NCI-H1930 (cell line): ENCODE measurements at regions not wholly inside any gene's neighbourhood (a gene's known extent, or its start where the extent isn't known, plus 50 kb on each side); places are given as distances from the start of the nearest gene placed in this dataset.
"Not testable (repeated sequence)": the region's sequence is repeated elsewhere in the genome, so short reads cannot be mapped to it uniquely, and the experiment has no call there.

Experiments used
- DNase-seq, 2 experiments: peaks; one replicate each; lab custom pipeline; 2025; lab: John Stamatoyannopoulos, UW

DNA sequence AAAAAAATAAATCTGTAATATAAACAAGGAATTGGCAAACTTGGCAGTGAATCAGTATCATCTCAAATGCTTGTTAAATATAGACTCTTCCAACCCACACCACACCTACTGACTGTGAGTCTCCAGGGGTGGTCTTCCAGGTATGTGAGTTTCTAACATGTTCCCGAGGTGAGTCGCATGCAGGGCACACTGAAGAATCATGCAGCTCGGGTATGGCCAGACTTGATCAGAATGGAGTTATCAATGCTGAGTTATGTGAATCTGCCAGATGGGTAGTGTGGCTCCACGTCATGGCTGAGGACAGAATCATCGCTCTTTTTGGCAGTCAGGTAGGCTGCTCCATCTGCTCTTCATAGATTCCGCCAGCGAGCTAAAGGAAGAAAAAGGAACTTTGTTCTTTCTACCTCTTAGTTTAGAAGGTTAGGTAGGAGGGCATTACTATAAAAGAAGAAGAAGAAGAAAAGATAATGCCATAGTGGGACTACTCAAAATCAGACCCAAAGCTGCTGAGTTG lies 1279.7 kb upstream of the ZEB2 start:
- no peak for DNase-seq

DNA sequence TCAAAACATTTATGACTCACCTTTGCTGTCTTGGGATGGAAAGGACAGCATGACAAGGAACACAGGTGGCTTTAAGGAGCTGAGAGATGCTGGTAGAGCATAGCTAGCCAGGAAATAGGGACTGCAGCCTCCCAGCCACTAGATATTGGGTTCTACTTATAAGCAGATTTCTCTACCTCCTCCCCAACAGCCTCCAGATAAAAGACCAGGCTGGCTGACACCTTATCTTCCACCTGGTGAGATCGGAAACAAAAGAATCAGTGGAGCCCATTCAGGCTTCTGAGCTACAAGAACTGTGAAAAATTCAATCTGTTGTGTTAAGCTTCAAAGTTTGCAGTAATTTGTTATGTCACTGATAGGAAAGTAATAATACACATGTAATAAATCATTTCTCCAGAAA lies 1278.5 kb upstream of the ZEB2 start:
- DNase-seq: no peak

DNA sequence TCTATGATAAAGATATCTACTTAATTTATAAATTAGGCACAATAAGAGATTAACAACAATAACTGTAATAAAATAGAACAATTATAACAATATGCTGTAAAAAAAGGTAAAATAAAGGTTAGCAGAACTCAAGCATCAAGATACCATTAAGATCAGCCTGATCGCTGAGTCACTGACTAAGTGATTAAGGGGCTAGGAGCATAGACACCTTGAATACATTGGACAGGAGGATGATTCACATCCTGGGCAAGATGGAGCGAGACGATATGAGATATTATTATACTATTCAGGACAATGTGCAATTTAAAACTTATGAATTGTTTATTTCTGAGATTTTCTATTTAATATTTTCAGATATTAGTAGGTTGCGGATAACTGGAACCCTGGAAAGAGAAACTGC lies 1277.8 kb upstream of the ZEB2 start:
- DNase-seq: no peak

DNA sequence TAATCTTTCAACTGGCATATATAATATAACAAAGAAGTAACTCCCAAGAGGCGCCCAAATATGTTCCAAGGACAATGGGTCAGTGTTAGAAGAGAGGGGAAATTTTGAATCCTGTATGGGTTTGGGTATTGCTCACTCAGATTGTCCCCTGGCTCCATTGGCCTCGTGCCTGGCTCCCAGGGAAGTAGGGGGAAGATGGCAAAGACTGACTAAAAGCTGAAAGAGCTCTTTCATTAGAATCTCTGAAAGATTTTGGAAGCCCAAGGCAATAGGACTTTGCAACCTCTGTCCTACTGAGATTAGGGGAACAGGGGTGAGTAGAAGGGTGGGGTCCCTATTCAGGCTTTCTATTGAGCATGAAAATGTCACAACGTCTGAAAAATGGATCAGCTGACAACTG lies 1272.8 kb upstream of the ZEB2 start:
- no peak for DNase-seq

DNA sequence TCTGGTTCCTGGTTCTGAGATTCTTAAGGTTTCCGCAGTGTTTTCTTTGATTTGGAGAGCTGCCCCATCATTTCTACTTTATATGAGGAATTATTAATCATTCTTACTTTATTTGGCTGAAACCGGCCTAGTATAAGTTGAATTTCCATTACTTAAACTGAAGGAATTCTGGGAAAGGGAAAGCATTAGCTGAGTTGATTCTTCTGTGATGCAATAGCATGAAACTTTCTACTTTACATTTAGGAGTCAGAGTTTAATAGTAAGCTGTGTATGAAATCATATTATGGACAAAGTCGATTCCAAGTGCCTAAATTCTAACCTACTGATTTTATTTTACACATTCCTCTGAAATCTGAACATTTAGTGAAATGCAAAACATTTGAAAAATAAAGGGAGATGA lies 1269.7 kb upstream of the ZEB2 start:
- no peak for DNase-seq

DNA sequence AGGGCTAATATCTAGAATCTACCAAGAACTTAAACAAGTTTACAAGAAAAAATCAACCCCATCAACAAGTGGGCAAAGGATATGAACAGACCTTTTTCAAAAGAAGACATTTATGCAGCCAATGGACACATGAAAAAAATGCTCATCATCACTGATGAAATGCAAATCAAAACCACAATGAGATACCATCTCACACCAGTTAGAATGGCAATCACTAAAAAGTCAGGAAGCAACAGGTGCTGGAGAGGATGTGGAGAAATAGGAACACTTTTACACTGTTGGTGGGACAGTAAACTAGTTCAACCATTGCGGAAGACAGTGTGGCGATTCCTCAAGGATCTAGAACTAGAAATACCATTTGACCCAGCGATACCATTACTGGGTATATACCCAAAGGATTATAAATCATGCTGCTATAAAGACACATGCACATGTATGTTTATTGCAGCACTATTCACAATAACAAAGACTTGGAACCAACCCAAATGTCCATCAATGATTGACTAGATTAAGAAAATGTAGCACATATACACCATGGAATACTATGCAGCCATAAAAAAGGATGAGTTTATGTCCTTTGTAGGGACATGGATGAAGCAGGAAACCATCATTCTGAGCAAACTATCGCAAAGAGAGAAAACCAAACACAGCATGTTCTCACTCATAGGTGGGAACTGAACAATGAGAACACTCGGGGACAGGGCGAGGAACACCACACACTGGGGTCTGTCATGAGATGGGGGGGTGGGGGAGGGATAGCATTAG lies 1267.9 kb upstream of the ZEB2 start:
- not testable (repeated sequence) for DNase-seq

DNA sequence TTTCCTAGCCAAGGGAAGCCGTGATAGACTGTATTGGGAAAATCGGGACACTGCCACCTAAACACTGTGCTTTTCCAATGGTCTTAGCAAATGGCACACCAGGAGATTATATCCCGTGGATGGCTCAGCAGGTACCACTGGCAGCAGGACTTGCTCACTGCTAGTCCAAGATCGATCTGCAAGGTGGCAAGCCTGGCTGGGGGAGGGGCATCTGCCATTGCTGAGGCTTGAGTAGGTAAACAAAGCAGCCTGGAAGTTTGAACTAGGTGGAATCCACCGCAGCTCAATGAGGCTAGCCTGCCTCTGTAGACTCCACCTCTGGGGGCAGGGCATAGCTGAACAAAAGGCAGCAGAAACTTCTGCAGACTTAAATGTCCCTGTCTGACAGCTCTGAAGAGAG lies 1262.7 kb upstream of the ZEB2 start:
- DNase-seq: not testable (repeated sequence)

DNA sequence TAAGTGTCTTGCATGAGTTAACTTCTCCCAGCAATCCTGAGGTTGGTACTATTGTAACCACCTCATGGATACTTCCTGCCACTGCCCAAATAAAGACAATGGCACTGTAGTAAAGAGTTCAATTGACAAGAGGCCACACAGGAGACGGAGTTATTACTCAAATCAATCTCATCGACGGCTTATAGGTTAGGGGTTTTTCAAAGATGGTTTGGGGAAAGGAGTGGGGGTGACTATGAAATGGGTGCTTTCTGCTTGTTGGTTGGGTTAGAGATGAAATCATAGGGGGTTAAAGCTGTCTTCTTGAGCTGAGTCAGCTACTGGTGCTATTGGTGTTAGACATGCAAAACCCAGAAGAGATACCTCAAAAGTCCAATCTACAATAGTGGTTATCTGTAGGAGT lies 1258.0 kb upstream of the ZEB2 start:
- DNase-seq: no peak

DNA sequence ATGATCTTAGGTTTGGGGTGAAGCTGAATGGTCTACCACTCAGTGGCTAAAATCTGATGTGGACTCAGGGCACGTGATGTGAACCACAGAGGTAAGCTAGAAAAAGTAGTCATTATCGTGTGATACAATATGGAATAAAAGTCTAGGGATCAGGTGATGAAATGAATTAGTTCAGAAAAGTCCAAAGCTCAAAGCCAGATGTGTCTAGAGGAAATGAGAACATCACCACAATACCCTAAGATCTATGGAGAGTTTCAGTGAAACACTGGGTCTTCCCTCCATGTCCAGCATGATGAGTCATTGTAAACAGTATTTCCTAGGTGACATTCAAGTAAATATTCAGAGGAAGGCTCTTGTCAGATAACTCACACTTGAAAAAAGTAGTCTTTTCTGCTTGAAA lies 1257.4 kb upstream of the ZEB2 start:
- no peak for DNase-seq

DNA sequence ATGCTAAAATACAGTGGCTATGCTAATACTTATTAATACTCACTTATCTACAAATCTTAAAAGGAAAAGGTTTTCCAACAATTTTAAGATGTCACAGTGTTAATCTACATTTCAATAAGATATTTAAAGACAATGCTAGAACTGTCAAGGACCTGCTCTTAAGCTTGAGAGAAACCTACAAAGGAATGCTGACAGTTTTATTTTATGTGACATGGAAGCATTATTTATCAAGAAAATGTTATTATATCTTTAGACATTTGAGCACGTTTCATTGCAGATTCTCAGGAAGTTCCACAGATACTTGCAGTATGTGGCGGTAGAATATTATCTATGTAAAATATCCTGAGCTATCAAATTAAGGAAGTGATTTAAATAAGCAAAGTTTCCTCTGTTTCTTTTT lies 1255.7 kb upstream of the ZEB2 start:
- DNase-seq: no peak

DNA sequence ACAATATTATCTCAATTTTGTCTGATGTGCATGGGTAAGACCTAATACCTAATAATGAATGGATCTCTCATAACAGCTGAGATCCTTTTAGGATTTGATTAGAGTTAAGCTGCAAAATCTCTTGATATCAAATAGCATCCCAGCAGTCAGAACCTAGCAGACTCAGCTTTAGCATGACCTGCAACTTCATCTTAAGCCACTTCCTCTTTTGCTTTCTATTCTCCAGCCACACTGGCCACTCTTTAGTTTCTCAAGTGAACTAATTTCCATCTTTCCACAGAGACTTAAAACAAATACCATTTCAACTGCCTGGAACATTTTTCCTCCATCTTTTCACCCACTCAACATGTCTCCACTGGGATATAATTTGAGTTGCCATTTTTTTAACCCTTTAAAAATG lies 1251.6 kb upstream of the ZEB2 start:
- DNase-seq: no peak

DNA sequence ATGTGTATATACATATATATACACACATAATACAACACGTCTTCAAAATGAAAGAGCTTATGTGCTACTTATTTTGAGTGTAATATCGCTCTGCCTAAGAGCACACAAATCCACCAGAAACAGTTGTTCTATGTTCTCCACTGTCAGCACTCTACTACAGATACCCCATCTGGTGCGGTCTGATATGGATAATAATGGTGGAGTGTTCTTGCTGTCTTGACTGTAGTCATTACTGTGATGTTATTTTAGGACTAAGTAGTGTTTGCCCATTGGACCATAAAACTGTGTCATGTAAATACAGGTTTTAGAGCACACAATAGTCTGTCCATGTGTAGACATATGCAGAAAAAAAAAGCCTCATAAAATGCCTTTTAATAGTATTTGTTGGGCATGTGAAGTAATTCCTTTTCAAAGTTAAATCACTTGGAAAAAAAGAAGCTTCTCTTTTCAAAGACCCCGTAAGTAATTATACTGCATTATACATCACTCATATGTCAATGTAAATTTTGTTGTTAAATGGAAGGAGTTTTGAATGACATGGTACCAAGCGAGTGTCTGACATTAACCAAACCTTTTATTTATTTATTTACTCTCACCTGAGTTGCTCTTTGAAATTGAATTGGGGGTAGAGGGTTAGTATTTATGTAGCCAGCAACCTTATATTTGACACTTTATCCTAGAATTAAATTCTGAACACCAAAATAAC lies 1249.2 kb upstream of the ZEB2 start:
- DNase-seq: no peak

DNA sequence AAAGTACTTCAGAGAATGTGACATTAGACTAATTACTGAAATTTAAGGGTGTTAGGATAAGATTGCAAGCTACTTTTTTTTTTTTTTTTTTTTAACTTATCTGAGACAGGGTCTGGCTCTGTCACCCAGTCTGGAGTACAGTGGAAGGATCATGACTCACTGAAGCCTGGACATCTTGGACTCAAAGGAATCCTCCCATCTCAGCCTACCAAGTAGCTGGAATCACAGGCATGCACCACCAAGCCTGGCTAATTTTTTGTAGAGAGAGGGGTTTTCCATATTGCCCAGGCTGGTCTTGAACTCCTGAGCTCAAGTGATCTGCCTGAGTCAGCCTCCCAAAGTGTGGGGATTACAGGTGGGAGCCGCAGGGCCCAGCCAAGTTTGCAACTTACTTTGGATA lies 1246.0 kb upstream of the ZEB2 start:
- no peak for DNase-seq

DNA sequence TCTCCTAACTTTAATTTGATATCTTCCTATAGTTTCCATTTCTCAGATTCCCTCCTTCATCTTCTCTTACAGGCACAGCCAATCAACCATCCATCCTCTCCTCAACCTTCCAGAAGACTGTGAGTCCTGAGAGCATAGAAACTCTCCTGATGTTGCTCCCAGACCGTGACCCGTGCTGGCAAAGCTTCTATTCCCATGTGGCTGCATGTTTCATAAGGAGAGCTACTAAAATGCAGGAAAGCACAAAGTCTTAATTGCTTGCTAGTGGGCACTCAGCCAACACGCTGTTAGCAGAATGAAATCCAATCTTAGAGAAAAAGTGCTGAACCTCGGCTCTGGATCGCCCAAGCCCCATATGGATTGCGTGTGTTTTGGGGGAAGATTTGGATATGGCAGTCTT lies 1244.7 kb upstream of the ZEB2 start:
- no peak for DNase-seq

DNA sequence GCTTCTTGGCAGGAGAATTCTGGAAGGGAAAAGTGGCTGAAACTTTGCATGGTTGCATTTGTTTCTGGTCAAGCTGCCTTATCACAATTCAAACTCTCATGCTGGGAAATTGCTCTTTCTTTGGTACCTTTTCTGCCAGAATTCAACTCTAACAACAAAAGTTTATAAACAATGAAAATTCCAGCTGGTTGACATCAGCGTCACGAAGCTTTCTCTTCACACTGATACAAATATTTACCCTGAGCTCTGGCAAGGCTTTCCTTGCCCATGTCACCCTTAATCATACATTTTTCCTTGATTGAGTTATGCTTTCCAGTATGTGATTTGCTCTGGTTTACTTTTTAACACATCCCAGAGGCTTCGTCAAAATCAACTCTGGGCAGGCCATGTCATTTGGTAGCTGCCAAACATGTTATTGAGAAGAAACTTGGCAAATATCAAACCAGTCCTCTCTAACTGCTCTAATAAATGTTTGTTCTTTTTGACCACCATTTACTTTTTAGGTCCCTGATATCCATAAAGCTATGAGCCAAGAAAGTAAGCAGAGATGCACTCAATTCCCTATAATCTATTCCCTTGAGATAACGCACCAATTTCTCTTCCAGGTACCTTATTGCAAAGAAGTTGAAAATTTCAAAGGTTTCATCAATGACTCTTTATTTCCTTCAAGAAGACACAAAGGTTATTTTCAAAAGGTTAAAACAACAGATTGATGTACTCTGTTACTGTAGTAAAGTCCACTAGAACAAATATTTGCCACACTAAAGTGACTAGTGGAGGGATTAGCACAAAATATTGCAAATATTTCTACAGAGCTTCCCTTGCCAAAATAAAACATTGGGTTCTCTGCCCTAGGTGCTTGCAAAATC lies 1241.1 kb upstream of the ZEB2 start:
- no peak for DNase-seq

DNA sequence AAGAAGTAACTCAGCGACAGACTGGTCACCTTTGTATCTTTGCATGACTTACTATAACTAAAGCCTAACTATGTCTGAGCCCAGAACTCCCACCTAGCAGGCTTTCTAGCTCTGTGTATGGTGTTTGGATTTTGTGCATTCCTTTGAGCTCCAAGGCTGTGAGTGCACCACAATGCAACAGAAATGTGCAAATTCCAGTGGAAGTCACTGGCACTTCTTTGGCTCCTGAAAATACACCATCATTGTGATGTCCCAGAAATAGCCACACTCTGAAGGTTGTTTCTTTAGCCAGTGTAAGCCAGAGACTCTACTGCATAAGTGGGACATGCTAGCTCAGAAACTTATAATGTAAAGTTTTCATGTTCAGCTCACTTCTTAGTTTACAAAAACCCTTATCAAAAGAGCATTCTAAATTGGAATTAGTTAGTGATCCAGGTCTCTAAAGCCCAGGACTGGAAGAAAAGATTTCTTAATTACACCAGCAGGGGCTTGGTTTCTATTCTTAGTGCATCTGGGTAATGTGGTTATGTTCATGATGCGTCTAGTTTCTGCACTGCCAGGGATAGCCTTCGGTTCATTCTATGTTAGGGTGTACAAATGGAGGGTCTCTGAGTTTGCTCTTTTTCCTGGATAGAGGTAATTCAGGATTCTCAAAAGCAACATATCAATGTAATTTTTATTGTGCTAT lies 1239.5 kb upstream of the ZEB2 start:
- no peak for DNase-seq

DNA sequence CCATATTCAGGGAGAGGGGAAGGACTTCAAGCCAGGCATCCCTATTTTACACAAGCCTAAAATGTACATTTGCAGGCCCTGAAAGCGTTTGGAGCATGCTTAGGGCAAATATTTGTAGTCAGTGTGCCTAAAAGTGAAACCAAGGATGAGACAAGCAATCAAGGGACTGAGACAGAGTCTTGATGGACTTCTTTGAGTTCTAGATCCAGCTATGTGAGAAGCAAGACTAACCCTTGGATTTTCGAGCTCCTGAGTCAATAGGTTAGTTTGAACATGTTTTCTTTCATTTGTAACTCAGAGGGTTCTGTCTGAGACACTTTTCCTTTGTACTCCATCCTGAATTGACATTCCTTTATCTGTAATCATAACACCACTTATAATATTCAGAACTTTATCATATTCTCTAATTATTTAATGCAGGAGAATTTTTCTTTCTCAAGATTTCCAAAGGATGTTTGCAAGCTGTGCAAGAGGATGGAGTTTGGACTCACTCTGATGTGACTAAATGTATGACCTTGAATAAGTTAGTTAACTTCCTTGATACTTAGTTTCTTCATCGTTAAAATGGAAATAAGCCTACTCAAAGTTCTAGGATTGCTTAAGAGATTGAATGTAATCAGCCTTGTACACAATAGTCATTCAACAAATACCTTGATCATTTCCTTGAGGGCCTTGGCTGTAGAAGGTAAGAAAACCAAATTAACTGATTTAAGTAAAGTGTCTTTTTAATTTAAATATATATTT lies 1237.8 kb upstream of the ZEB2 start:
- no peak for DNase-seq

DNA sequence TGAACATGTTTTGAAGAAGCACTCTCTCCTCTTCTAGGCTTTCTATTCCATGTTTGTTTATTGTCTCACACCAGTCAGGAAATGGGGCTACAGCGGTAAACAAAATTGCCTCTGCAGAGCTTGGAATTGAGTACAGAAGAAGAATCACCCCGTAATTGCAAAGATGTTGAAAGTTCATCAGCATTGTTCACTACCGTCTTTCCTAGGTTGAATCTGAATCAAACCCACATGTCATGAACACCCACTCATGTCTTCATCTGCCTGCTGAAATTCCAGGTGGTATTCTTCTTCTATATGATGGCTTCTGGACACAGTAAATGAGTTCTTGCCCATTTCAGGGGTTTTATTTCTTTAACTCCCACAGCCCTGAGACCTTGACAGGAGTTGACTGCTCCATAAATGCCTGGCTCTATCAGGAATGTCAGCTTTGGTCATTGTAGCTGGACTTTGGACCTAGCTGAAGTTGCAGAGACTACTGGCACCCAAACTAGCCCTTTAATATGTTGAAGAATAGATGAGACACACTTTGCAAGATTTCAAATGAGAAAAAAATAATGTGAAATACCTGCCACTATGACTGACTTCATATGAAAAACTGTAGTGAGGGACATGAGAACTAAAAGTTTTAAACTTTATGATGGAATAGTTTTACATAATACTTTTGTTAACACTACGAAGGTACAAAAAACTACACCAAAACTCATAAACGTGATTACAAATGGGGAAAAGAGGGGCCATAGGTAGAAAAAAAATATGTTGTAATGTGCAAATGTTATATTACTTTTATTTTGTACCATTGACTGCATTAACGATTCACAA lies 1235.3 kb upstream of the ZEB2 start:
- DNase-seq: no peak

DNA sequence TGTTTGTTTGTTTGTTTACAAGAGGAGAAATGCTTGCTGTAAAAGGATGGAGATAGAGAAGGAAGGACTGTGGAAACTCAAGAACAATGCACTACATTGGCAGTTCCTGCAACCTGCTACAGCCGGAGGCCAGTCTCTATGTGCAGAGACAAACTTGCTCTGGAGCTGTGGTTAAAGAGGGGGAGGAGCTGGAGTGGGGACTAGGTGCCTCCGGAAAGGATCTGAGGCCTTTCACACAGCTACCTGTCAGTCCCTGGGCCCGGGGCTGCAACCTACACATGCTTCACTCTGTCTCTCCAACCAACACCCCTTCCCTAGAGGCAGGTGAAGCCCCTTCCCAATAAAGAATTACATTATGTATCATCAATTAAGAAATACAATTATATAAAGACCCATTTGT lies 1234.0 kb upstream of the ZEB2 start:
- no peak for DNase-seq

DNA sequence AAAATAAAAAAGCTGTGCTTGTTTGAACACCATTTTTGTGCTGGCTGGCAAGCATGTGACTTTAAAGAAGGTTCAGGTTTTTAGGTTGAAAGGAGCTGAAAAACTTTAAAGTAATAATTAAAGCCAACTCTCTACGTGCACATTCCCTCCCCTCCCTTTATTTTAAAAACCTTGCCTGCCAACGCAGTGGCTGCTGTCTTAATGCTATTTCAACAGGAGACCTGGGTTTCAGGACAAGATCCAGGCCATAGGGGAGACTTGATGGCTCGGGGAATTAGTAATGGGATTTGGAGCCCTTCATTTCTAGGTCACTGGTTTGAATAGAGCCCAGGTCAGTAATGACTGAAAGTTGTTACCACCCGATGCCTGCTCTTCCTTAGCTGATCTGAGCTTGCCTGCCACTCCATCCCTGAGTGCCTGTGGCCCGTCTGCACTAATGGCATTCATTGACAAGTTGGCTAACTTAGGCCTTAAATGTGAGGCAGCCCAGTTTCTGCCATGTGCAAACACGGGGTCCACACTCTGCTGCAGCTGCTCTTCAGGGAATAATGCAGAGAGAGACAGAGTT lies 1233.2 kb upstream of the ZEB2 start:
- DNase-seq: no peak
